Fibroblast of lung (primary cell): ENCODE measurements at regions not wholly inside any gene's neighbourhood (a gene's known extent, or its start where the extent isn't known, plus 50 kb on each side); places are given as distances from the start of the nearest gene placed in this dataset.

ENCODE experiments used
- DNase-seq, 2 donors: peaks; one replicate each; pipeline versions ENCODE4 v3.0.0 to v3.0.0-alpha.2; 2010; ENCODE audit warnings: low read depth in 2 of 2
- H2AFZ ChIP-seq: 2 replicates; pipeline ENCODE4 v1.5.1; 2012; ENCODE audit warnings: low read length, control low read depth, inconsistent platforms
- H3K27ac ChIP-seq: 2 replicates; pipeline ENCODE4 v1.5.1; 2011; ENCODE audit warnings: low read length, control low read depth; ENCODE audit not compliant: insufficient read depth
- H3K27me3 ChIP-seq: 2 replicates; pipeline ENCODE4 v1.5.1; 2011; ENCODE audit warnings: mild to moderate bottlenecking, low read length; ENCODE audit not compliant: control insufficient read depth, insufficient read depth
- H3K36me3 ChIP-seq: 2 replicates; pipeline ENCODE4 v1.5.1; 2011; ENCODE audit warnings: low read length; ENCODE audit not compliant: control insufficient read depth, insufficient read depth
- H3K4me1 ChIP-seq: 2 replicates; pipeline ENCODE4 v1.5.1; 2011; ENCODE audit warnings: low read length; ENCODE audit not compliant: control insufficient read depth, insufficient read depth; ENCODE audit errors: extremely low read depth
- H3K4me2 ChIP-seq: 2 replicates; pipeline ENCODE4 v1.5.1; 2011; ENCODE audit warnings: low read length, control low read depth; ENCODE audit not compliant: insufficient read depth; ENCODE audit errors: extremely low read depth
- H3K4me3 ChIP-seq, 4 experiments: fragments of 200-600 bp in 1 of 4; sonication (generic) in 1 of 4; replicated peaks in 1 of 4; 2 replicates each; pipeline ENCODE4 v1.5.1; 2011 to 2016; ENCODE audit warnings: low read length in 4 of 4, low read depth in 3 of 4, mild to moderate bottlenecking in 3 of 4, control low read depth in 2 of 4, inconsistent platforms in 1 of 4, mixed read lengths in 1 of 4; ENCODE audit not compliant: insufficient read depth in 1 of 4; ENCODE audit errors: control extremely low read depth in 1 of 4
- H3K79me2 ChIP-seq: 2 replicates; pipeline ENCODE4 v1.5.1; 2012; ENCODE audit warnings: mild to moderate bottlenecking, low read length, inconsistent platforms; ENCODE audit not compliant: control insufficient read depth, insufficient read depth
- H3K9ac ChIP-seq: 2 replicates; pipeline ENCODE4 v1.5.1; 2011; ENCODE audit warnings: mild to moderate bottlenecking, low read length, control low read depth; ENCODE audit not compliant: insufficient read depth
- H3K9me3 ChIP-seq: 2 replicates; pipeline ENCODE4 v1.5.1; 2012; ENCODE audit warnings: low read depth, low read length; ENCODE audit not compliant: control insufficient read depth, insufficient read depth
- H4K20me1 ChIP-seq: 2 replicates; pipeline ENCODE4 v1.5.1; 2011; ENCODE audit warnings: low read length; ENCODE audit not compliant: control insufficient read depth, insufficient read depth; ENCODE audit errors: extremely low read depth
- EZH2 ChIP-seq: IDR thresholded peaks from 2 replicates; pipeline ENCODE4 v1.5.1; 2012; ENCODE audit warnings: low read length, control low read depth, mild to moderate bottlenecking; ENCODE audit errors: missing control alignments
- TF ChIP-seq, protein P1 (sequence below), 2 donors: IDR thresholded peaks in 1 of 2; conservative IDR thresholded peaks in 1 of 2; 1 replicate in 1 of 2; 2 replicates in 1 of 2; pipeline ENCODE4 v1.5.1; 2011 to 2012; ENCODE audit warnings: low read length in 2 of 2, control low read depth in 1 of 2, inconsistent platforms in 1 of 2, low read depth in 1 of 2, mild to moderate bottlenecking in 1 of 2

- Histone ChIP-seq H3K79me2 (no peaks in the 10 kb centered on the region), H3K4me3 (no peak overlapping the region), H3K4me2 (no peak overlapping the region), H3K36me3 (no peaks in the 10 kb centered on the region), H2AFZ (no peak overlapping the region), H4K20me1 (no peaks in the 10 kb centered on the region), H3K9me3 (no peaks in the 10 kb centered on the region), H3K4me1 (no peaks in the 10 kb centered on the region), H3K27me3 (peaks cover 19% of the 10 kb centered on the region), H3K9ac (no peak overlapping the region), H3K27ac (no peak overlapping the region)
- TF ChIP-seq EZH2, result no peak
- TF ChIP-seq, protein P1, sequence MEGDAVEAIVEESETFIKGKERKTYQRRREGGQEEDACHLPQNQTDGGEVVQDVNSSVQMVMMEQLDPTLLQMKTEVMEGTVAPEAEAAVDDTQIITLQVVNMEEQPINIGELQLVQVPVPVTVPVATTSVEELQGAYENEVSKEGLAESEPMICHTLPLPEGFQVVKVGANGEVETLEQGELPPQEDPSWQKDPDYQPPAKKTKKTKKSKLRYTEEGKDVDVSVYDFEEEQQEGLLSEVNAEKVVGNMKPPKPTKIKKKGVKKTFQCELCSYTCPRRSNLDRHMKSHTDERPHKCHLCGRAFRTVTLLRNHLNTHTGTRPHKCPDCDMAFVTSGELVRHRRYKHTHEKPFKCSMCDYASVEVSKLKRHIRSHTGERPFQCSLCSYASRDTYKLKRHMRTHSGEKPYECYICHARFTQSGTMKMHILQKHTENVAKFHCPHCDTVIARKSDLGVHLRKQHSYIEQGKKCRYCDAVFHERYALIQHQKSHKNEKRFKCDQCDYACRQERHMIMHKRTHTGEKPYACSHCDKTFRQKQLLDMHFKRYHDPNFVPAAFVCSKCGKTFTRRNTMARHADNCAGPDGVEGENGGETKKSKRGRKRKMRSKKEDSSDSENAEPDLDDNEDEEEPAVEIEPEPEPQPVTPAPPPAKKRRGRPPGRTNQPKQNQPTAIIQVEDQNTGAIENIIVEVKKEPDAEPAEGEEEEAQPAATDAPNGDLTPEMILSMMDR (conservative IDR thresholded peaks at IDR 0.05 in 1 of 2, IDR thresholded peaks at IDR 0.05 in 1 of 2; ENCODE audit: low read depth in 1 of 2, low read length in 2 of 2), result no peak
- DNase-seq, result no peak
These were observed 88.8 kb upstream of the ZBTB40 start for GRCh38 chr1:22362626-22363402.

- H4K20me1 ChIP-seq, result no peaks in the 10 kb centered on the region
- H3K27ac ChIP-seq, result no peak overlapping the region
- H3K4me3 ChIP-seq, result no peak overlapping the region
- no peaks in the 10 kb centered on the region for H3K4me1 ChIP-seq
- no peak for DNase-seq
- H3K27me3 ChIP-seq, result peaks cover 17% of the 10 kb centered on the region
- no peak overlapping the region for H3K9ac ChIP-seq
- H3K4me2 ChIP-seq, result no peak overlapping the region
- H3K79me2 ChIP-seq, result no peaks in the 10 kb centered on the region
- no peaks in the 10 kb centered on the region for H3K36me3 ChIP-seq
- no peak overlapping the region for H2AFZ ChIP-seq
- TF ChIP-seq, protein P1 (conservative IDR thresholded peaks at IDR 0.05 in 1 of 2, IDR thresholded peaks at IDR 0.05 in 1 of 2; ENCODE audit: low read depth in 1 of 2, low read length in 2 of 2), result no peak
- no peak for TF ChIP-seq EZH2
- H3K9me3 ChIP-seq, result no peaks in the 10 kb centered on the region
These were observed 88.0 kb upstream of the ZBTB40 start for GRCh38 chr1:22363403-22364325.

GRCh38 chr1:22364326-22364650, 87.4 kb upstream of the ZBTB40 start:
- Histone ChIP-seq H3K36me3 (no peaks in the 10 kb centered on the region), H3K79me2 (no peaks in the 10 kb centered on the region), H2AFZ (no peak overlapping the region), H3K4me2 (no peak overlapping the region), H3K9ac (no peak overlapping the region), H3K4me1 (no peaks in the 10 kb centered on the region), H3K27me3 (peaks cover 22% of the 10 kb centered on the region), H3K9me3 (no peaks in the 10 kb centered on the region), H3K4me3 (no peak overlapping the region), H4K20me1 (no peaks in the 10 kb centered on the region), H3K27ac (no peak overlapping the region)
- DNase-seq, result no peak
- TF ChIP-seq, protein P1 (conservative IDR thresholded peaks at IDR 0.05 in 1 of 2, IDR thresholded peaks at IDR 0.05 in 1 of 2; ENCODE audit: low read depth in 1 of 2, low read length in 2 of 2), result no peak
- no peak for TF ChIP-seq EZH2
